WTC11 (cell line): ENCODE measurements at regions not wholly inside any gene's neighbourhood (a gene's known extent, or its start where the extent isn't known, plus 50 kb on each side); places are given as distances from the start of the nearest gene placed in this dataset.

Source experiments
- ATAC-seq: fragments of 200-7000 bp; cut with Tn5 transposase; 2 replicates; pipeline ENCODE4 v1.10.0; 2021; ENCODE audit warnings: mild to moderate bottlenecking, moderate library complexity
- CTCF ChIA-PET: fragments of 300-600 bp; sonication (Branson Sonifier 250); formaldehyde crosslinking; loops from one replicate; lab custom pipeline; 2021; ENCODE audit warnings: antibody characterized with exemption; lab: Charles Lee
- POLR2A ChIA-PET: fragments of 350-600 bp; sonication (Branson Sonifier 250); formaldehyde crosslinking; loops from one replicate; lab custom pipeline; 2021; ENCODE audit warnings: antibody characterized with exemption; lab: Charles Lee
- DNase-seq: peaks from one replicate; pipeline ENCODE4 v3.0.0; 2021; ENCODE audit warnings: low spot score
- H3K27ac Mint-ChIP-seq: 2 replicates; pipeline ENCODE4 v1.8.0; 2021; ENCODE audit warnings: mixed read lengths
- H3K27me3 Mint-ChIP-seq: 2 replicates; pipeline ENCODE4 v1.8.0; 2021; ENCODE audit warnings: low read depth, mild to moderate bottlenecking, moderate library complexity, mixed read lengths
- H3K36me3 Mint-ChIP-seq: 2 replicates; pipeline ENCODE4 v1.8.0; 2021; ENCODE audit warnings: mixed read lengths
- H3K4me1 Mint-ChIP-seq: 2 replicates; pipeline ENCODE4 v1.8.0; 2022; ENCODE audit warnings: mixed read lengths
- H3K4me3 Mint-ChIP-seq: 2 replicates; pipeline ENCODE4 v1.8.0; 2021; ENCODE audit warnings: mild to moderate bottlenecking, moderate library complexity, mixed read lengths
- H3K9me3 Mint-ChIP-seq: 2 replicates; pipeline ENCODE4 v1.8.0; 2021; ENCODE audit warnings: mixed read lengths
- ARID4B ChIP-seq: sonication (generic); formaldehyde crosslinking; IDR thresholded peaks from 2 replicates; pipeline ENCODE4 v1.8.0; 2023; ENCODE audit warnings: missing genetic modification reagents, mild to moderate bottlenecking, borderline replicate concordance
- ATF3 ChIP-seq: sonication (generic); formaldehyde crosslinking; conservative IDR thresholded peaks from 2 replicates; pipeline ENCODE4 v1.8.1; 2022; ENCODE audit warnings: mild to moderate bottlenecking, missing genetic modification reagents
- ATF6 ChIP-seq: sonication (generic); formaldehyde crosslinking; IDR thresholded peaks from 2 replicates; pipeline ENCODE4 v1.8.1; 2023; ENCODE audit warnings: mild to moderate bottlenecking, missing genetic modification reagents
- E2F5 ChIP-seq: sonication (generic); formaldehyde crosslinking; IDR thresholded peaks from 2 replicates; pipeline ENCODE4 v1.8.1; 2022; ENCODE audit warnings: mild to moderate bottlenecking, moderate library complexity, missing genetic modification reagents
- FOXJ3 ChIP-seq: sonication (generic); formaldehyde crosslinking; IDR thresholded peaks from 2 replicates; pipeline ENCODE4 v1.9.0; 2021; ENCODE audit warnings: missing genetic modification reagents, mild to moderate bottlenecking, borderline replicate concordance
- FOXK1 ChIP-seq: sonication (generic); formaldehyde crosslinking; IDR thresholded peaks from 2 replicates; pipeline ENCODE4 v1.8.0; 2022; ENCODE audit warnings: mild to moderate bottlenecking, moderate library complexity, missing genetic modification reagents
- FOXP4 ChIP-seq: sonication (generic); formaldehyde crosslinking; IDR thresholded peaks from 2 replicates; pipeline ENCODE4 v1.8.0; 2022; ENCODE audit warnings: mild to moderate bottlenecking, missing genetic modification reagents
- IRF2 ChIP-seq: sonication (generic); formaldehyde crosslinking; IDR thresholded peaks from 2 replicates; pipeline ENCODE4 v1.8.0; 2022; ENCODE audit warnings: low read depth, missing genetic modification reagents, borderline replicate concordance
- KAT7 ChIP-seq: sonication (generic); formaldehyde crosslinking; IDR thresholded peaks from 2 replicates; pipeline ENCODE4 v1.8.1; 2023; ENCODE audit warnings: missing genetic modification reagents, mild to moderate bottlenecking, borderline replicate concordance
- MAX ChIP-seq: sonication (generic); formaldehyde crosslinking; IDR thresholded peaks from 2 replicates; pipeline ENCODE4 v1.8.0; 2022; ENCODE audit warnings: mild to moderate bottlenecking, missing genetic modification reagents
- NR1H2 ChIP-seq: sonication (generic); formaldehyde crosslinking; IDR thresholded peaks from 2 replicates; pipeline ENCODE4 v1.9.0; 2021; ENCODE audit warnings: mild to moderate bottlenecking, moderate library complexity, missing genetic modification reagents
- NR2C2 ChIP-seq: sonication (generic); formaldehyde crosslinking; IDR thresholded peaks from 2 replicates; pipeline ENCODE4 v1.8.0; 2022; ENCODE audit warnings: mild to moderate bottlenecking, missing genetic modification reagents
- OVOL2 ChIP-seq: fragments of 250-450 bp; sonication (Bioruptor Pico); IDR thresholded peaks from 2 replicates; pipeline ENCODE4 v1.9.0; 2021; ENCODE audit warnings: mild to moderate bottlenecking, borderline replicate concordance
- TP53 ChIP-seq: sonication (generic); formaldehyde crosslinking; IDR thresholded peaks from 2 replicates; pipeline ENCODE4 v1.8.1; 2023; ENCODE audit warnings: mild to moderate bottlenecking, missing genetic modification reagents
- ZNF232 ChIP-seq: sonication (generic); formaldehyde crosslinking; IDR thresholded peaks from 2 replicates; pipeline ENCODE4 v1.8.0; 2022; ENCODE audit warnings: mild to moderate bottlenecking, missing genetic modification reagents
- ZNF396 ChIP-seq: fragments of 250-450 bp; sonication (Bioruptor Pico); IDR thresholded peaks from 2 replicates; pipeline ENCODE4 v1.8.0; 2021; ENCODE audit warnings: mild to moderate bottlenecking, moderate library complexity, borderline replicate concordance
- ZNF512 ChIP-seq: sonication (generic); formaldehyde crosslinking; IDR thresholded peaks from 2 replicates; pipeline ENCODE4 v1.8.1; 2022; ENCODE audit warnings: missing genetic modification reagents, borderline replicate concordance
- TF ChIP-seq, protein P1 (sequence below): sonication (generic); formaldehyde crosslinking; IDR thresholded peaks from 2 replicates; pipeline ENCODE4 v1.8.1; 2023; ENCODE audit warnings: mild to moderate bottlenecking, missing genetic modification reagents, moderate library complexity

DNA sequence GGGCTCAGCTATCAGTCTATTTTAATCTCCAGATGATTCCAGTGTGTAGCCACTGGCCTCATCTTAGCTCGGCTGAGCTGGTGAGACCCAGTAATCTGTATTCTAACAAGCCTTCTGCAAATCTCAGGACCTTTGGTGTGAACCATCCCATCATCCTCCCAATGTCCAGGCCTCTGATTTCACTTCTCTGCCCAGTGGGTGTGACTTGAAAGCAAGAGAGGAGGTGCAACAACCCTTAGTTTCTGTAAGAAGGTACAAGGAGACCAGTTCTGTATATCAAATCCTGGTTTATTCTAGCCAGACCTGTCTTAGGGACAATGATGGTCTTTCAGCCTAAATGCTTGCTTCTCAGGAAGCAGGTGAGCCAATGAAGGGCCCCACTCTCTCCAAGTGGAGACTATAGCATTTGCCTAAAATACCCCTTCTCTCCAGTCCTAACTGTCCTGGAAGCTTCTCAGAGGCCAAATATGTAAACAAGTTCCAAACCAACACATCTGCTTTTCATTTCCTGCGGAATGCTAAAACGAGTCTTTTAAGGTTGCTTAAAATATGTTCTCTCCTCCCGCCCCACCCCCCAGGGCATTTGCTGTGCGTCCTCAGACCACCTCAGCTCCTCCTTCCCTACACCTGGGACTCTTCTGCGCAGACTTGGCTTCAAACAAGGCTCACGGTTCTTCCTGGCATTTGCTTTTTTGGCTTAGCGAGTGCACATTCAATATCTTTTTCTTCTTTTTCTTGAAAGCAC is 78.4 kb upstream of the FUT8 start:
- ATAC-seq: peak; percentile 52
- Mint-ChIP-seq H3K9me3 (no peaks in the 10 kb centered on the region), H3K4me3 (peak overlapping the region; percentile 59), H3K27ac (peak overlapping the region; percentile 92), H3K27me3 (peaks cover 88% of the 10 kb centered on the region)
- CTCF ChIA-PET: interaction anchor here (0.6 kb wide), 1 partner anchor 95 kb away, joined by 3 read pairs; no protein-coding TSS in a partner anchor
- DNase-seq: peak; percentile 56
- TF ChIP-seq NR1H2 (CRISPR knock-in tag): no peak
- no peak for TF ChIP-seq IRF2
- no peak for TF ChIP-seq MAX (CRISPR knock-in tag)
- no peak for TF ChIP-seq ATF3
- no peak for TF ChIP-seq ZNF232 (CRISPR knock-in tag)
- TF ChIP-seq FOXJ3 (CRISPR knock-in tag): no peak
- TF ChIP-seq OVOL2 (CRISPR knock-in tag): no peak
- TF ChIP-seq KAT7 (CRISPR knock-in tag): no peak
- TF ChIP-seq FOXK1: no peak
- no peak for TF ChIP-seq ATF6 (CRISPR knock-in tag)
- no peak for TF ChIP-seq FOXP4
- no peak for TF ChIP-seq NR2C2 (CRISPR knock-in tag)
- no peak for TF ChIP-seq ZNF396
- TF ChIP-seq E2F5 (CRISPR knock-in tag): no peak
- TF ChIP-seq ARID4B (CRISPR knock-in tag): no peak
- no peak for TF ChIP-seq ZNF512
- TF ChIP-seq, protein P1, sequence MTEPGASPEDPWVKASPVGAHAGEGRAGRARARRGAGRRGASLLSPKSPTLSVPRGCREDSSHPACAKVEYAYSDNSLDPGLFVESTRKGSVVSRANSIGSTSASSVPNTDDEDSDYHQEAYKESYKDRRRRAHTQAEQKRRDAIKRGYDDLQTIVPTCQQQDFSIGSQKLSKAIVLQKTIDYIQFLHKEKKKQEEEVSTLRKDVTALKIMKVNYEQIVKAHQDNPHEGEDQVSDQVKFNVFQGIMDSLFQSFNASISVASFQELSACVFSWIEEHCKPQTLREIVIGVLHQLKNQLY (CRISPR knock-in tag): no peak
- no peak for TF ChIP-seq TP53 (CRISPR knock-in tag)
- TF ChIP-seq, all 79 proteins: peak for 0
- H3K36me3 Mint-ChIP-seq: no peaks in the 10 kb centered on the region
- POLR2A ChIA-PET: interaction anchor here (0.5 to 1.4 kb wide), 2 partner anchors 78 to 123 kb away, joined by 5 to 6 read pairs; no protein-coding TSS in a partner anchor
- H3K4me1 Mint-ChIP-seq: peaks cover 41% of the 10 kb centered on the region
